HCT116 (cell line): ENCODE measurements at regions not wholly inside any gene's neighbourhood (a gene's known extent, or its start where the extent isn't known, plus 50 kb on each side); places are given as distances from the start of the nearest gene placed in this dataset.

Experiments
- ELF1 ChIP-seq: IDR thresholded peaks from 2 replicates; pipeline ENCODE4 v1.6.1; 2012; ENCODE audit warnings: low read depth, borderline replicate concordance
- EZH2phosphoT487 ChIP-seq: fragments of 200-600 bp; IDR thresholded peaks from 2 replicates; pipeline ENCODE4 v1.6.1; 2018; ENCODE audit warnings: antibody characterized with exemption, borderline replicate concordance
- POLR2A ChIP-seq: IDR thresholded peaks from 2 replicates; pipeline ENCODE4 v1.7.0; 2011; ENCODE audit warnings: borderline replicate concordance; ENCODE audit not compliant: insufficient read depth, insufficient read length; ENCODE audit errors: extremely low read depth
- POLR2AphosphoS5 ChIP-seq: IDR thresholded peaks from 2 replicates; pipeline ENCODE4 v1.6.1; 2011; ENCODE audit warnings: mild to moderate bottlenecking, low read depth, low read length, moderate library complexity
- RAD21 ChIP-seq: IDR thresholded peaks from 2 replicates; pipeline ENCODE4 v1.6.1; 2012; ENCODE audit warnings: low read depth, mild to moderate bottlenecking
- SIN3A ChIP-seq: IDR thresholded peaks from 2 replicates; pipeline ENCODE4 v1.6.1; 2012; ENCODE audit warnings: low read depth
- SP1 ChIP-seq: IDR thresholded peaks from 2 replicates; pipeline ENCODE4 v1.6.1; 2012; ENCODE audit warnings: low read depth
- ZNF274 ChIP-seq: fragments of 200-500 bp; sonication (Bioruptor generic); IDR thresholded peaks from 2 replicates; pipeline ENCODE4 v1.6.1; 2014; ENCODE audit warnings: mild to moderate bottlenecking, low read depth, low read length, inconsistent platforms
- TF ChIP-seq, protein P1 (sequence below), 3 experiments: fragments of 200-600 bp in 1 of 3; sonication (generic) in 1 of 3; IDR thresholded peaks in 2 of 3; conservative IDR thresholded peaks in 1 of 3; 2 replicates each; pipeline ENCODE4 v1.5.1; 2012 to 2017; ENCODE audit warnings: low read depth in 2 of 3, low read length in 2 of 3, antibody characterized with exemption in 1 of 3, borderline replicate concordance in 1 of 3, control low read depth in 1 of 3, mild to moderate bottlenecking in 1 of 3, mixed read lengths in 1 of 3, mixed run types in 1 of 3, moderate library complexity in 1 of 3; ENCODE audit not compliant: insufficient read depth in 1 of 3

DNA sequence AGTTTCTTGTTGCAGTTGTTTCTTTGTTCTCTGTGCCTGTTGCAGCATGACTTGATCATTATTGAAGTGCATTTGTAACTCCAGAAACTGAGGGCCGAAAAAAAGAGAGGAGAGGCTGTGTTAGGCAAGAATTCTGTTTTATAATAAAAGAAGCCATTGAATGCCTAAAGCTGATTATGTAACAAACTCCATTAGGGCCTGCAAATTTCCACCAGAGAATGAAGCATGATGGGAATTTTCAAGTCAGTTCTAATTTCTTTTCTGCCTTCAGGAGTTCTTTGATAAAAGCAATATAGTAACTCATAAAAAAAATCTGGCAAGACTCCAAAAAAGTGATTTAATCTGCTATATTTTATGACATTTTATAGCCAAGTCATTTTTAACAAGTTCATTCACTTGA is 156.7 kb upstream of the RASSF8 start:
- TF ChIP-seq EZH2phosphoT487 (no peak), POLR2AphosphoS5 (no peak), ZNF274 (no peak), POLR2A (no peak), RAD21 (no peak), ELF1 (no peak), SP1 (no peak), SIN3A (no peak)
- TF ChIP-seq, protein P1, sequence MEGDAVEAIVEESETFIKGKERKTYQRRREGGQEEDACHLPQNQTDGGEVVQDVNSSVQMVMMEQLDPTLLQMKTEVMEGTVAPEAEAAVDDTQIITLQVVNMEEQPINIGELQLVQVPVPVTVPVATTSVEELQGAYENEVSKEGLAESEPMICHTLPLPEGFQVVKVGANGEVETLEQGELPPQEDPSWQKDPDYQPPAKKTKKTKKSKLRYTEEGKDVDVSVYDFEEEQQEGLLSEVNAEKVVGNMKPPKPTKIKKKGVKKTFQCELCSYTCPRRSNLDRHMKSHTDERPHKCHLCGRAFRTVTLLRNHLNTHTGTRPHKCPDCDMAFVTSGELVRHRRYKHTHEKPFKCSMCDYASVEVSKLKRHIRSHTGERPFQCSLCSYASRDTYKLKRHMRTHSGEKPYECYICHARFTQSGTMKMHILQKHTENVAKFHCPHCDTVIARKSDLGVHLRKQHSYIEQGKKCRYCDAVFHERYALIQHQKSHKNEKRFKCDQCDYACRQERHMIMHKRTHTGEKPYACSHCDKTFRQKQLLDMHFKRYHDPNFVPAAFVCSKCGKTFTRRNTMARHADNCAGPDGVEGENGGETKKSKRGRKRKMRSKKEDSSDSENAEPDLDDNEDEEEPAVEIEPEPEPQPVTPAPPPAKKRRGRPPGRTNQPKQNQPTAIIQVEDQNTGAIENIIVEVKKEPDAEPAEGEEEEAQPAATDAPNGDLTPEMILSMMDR (IDR thresholded peaks at IDR 0.05 in 2 of 3, conservative IDR thresholded peaks at IDR 0.05 in 1 of 3; ENCODE audit: borderline replicate concordance in 1 of 3, insufficient read depth in 1 of 3, low read depth in 2 of 3, low read length in 2 of 3) = no peak
